SK-N-SH treated with all-trans-retinoic acid at 6 μM for 48 hours (cell line): ENCODE measurements at regions not wholly inside any gene's neighbourhood (a gene's known extent, or its start where the extent isn't known, plus 50 kb on each side); places are given as distances from the start of the nearest gene placed in this dataset.

Experiments used
- RARB ChIP-seq: fragments of 250-450 bp; sonication (Bioruptor Pico); IDR thresholded peaks from 2 replicates; pipeline ENCODE4 v1.8.0; 2021; ENCODE audit warnings: mild to moderate bottlenecking, moderate library complexity
- ZC3H10 ChIP-seq: fragments of 250-450 bp; sonication (Bioruptor Pico); IDR thresholded peaks from 2 replicates; pipeline ENCODE4 v1.5.1; 2021; ENCODE audit warnings: mild to moderate bottlenecking, moderate library complexity
- ZNF70 ChIP-seq: fragments of 450-650 bp; formaldehyde crosslinking; IDR thresholded peaks from 2 replicates; pipeline ENCODE4 v1.5.0; 2020; ENCODE audit warnings: mild to moderate bottlenecking, moderate library complexity

DNA sequence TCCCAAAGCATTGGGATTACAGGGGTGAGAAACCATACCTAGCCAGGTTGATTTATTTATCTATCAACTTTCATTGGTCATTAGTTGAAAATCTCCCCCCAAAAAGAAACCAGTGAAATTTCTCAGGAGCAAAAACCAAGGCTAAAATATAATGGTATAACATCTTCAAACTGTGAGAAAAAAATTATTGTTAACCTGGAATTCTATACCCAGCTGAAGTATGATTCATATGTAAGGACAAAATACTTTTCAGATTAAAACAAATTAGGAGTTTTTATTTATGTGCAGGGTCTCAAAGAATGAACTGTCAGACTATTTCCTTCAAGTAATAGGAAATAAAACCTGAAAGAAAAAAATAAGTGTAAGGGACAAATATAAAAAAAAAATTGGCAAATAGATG lies 1053.9 kb downstream of the UQCRFS1 start:
- TF ChIP-seq ZNF70 (CRISPR knock-in tag) (no peak), RARB (no peak), ZC3H10 (no peak)
